Kidney epithelial cell (primary cell): ENCODE measurements at regions not wholly inside any gene's neighbourhood (a gene's known extent, or its start where the extent isn't known, plus 50 kb on each side); places are given as distances from the start of the nearest gene placed in this dataset.

Source experiments
- DNase-seq: peaks from one replicate; pipeline ENCODE4 v3.0.0-alpha.2; 2010; ENCODE audit warnings: low read depth
- H3K27me3 ChIP-seq: 2 replicates; pipeline ENCODE4 v1.6.0; 2011; ENCODE audit warnings: low read length; ENCODE audit not compliant: control insufficient read depth, insufficient read depth
- H3K36me3 ChIP-seq: 2 replicates; pipeline ENCODE4 v1.5.1; 2011; ENCODE audit warnings: low read length; ENCODE audit not compliant: control insufficient read depth, insufficient read depth
- H3K4me3 ChIP-seq: 2 replicates; pipeline ENCODE4 v1.5.1; 2011; ENCODE audit warnings: low read depth, mild to moderate bottlenecking, control low read depth, low read length
- CTCF ChIP-seq: IDR thresholded peaks from 2 replicates; pipeline ENCODE4 v1.5.1; 2011; ENCODE audit warnings: mild to moderate bottlenecking, moderate library complexity, low read length, control low read depth, inconsistent platforms; ENCODE audit not compliant: insufficient read depth, poor library complexity, severe bottlenecking

- TF ChIP-seq CTCF: no peak
- Histone ChIP-seq H3K27me3 (no peaks in the 10 kb centered on the region), H3K4me3 (no peak overlapping the region), H3K36me3 (no peaks in the 10 kb centered on the region)
- DNase-seq: no peak
These were observed 167.1 kb upstream of the ATXN1 start for GRCh38 chr6:16928387-16928786.

- H3K4me3 ChIP-seq: no peak overlapping the region
- H3K36me3 ChIP-seq: no peaks in the 10 kb centered on the region
- no peaks in the 10 kb centered on the region for H3K27me3 ChIP-seq
- DNase-seq: no peak
- no peak for TF ChIP-seq CTCF
These were observed 165.9 kb upstream of the ATXN1 start for GRCh38 chr6:16927205-16927604.

GRCh38 chr6:16925461-16925860 lies 164.2 kb upstream of the ATXN1 start:
- TF ChIP-seq CTCF: no peak
- Histone ChIP-seq H3K4me3 (no peak overlapping the region), H3K27me3 (no peaks in the 10 kb centered on the region), H3K36me3 (no peaks in the 10 kb centered on the region)
- DNase-seq: no peak

GRCh38 chr6:16922282-16922681 lies 161.0 kb upstream of the ATXN1 start:
- DNase-seq: no peak
- Histone ChIP-seq H3K4me3 (no peak overlapping the region), H3K27me3 (no peaks in the 10 kb centered on the region), H3K36me3 (no peaks in the 10 kb centered on the region)
- no peak for TF ChIP-seq CTCF

- Histone ChIP-seq H3K4me3 (no peak overlapping the region), H3K36me3 (no peaks in the 10 kb centered on the region), H3K27me3 (no peaks in the 10 kb centered on the region)
- TF ChIP-seq CTCF: no peak
- DNase-seq: no peak
These were observed 160.3 kb upstream of the ATXN1 start for GRCh38 chr6:16921399-16922110.

- no peaks in the 10 kb centered on the region for H3K27me3 ChIP-seq
- DNase-seq: no peak
- H3K4me3 ChIP-seq: no peak overlapping the region
- no peaks in the 10 kb centered on the region for H3K36me3 ChIP-seq
- TF ChIP-seq CTCF: no peak
These were observed 157.3 kb upstream of the ATXN1 start for GRCh38 chr6:16918586-16918985.
